Tibial artery (tissue), 4 donors: ENCODE measurements at regions not wholly inside any gene's neighbourhood (a gene's known extent, or its start where the extent isn't known, plus 50 kb on each side); places are given as distances from the start of the nearest gene placed in this dataset.
"Not testable (repeated sequence)": the region's sequence is repeated elsewhere in the genome, so short reads cannot be mapped to it uniquely, and the experiment has no call there.

Experiments
- DNase-seq, 2 donors: peaks; one replicate each; pipeline ENCODE4 v3.0.0-alpha.2; 2019
- H3K27ac ChIP-seq, 2 donors: fragments of 200-600 bp; sonication (generic) in 1 of 2; 1 replicate in 1 of 2; 2 replicates in 1 of 2; pipeline ENCODE4 v1.5.1; 2018 to 2019; ENCODE audit warnings: mild to moderate bottlenecking in 1 of 2
- H3K27me3 ChIP-seq, 2 donors: fragments of 200-600 bp; sonication (generic) in 1 of 2; one replicate each; pipeline versions ENCODE4 v1.5.1 to v1.6.0; 2016 to 2019
- H3K36me3 ChIP-seq, 3 donors: fragments of 200-600 bp; sonication (generic) in 2 of 3; one replicate each; pipeline ENCODE4 v1.5.1; 2016 to 2019; ENCODE audit warnings: mild to moderate bottlenecking in 2 of 3
- H3K4me1 ChIP-seq, 4 donors: fragments of 200-600 bp; sonication (generic) in 2 of 4; 1 replicate in 3 of 4; 2 replicates in 1 of 4; pipeline ENCODE4 v1.5.1; 2016 to 2019
- H3K4me3 ChIP-seq, 2 donors: fragments of 200-600 bp; sonication (generic) in 1 of 2; 1 replicate in 1 of 2; 2 replicates in 1 of 2; pipeline ENCODE4 v1.5.1; 2018 to 2019; ENCODE audit warnings: mild to moderate bottlenecking in 2 of 2
- H3K9me3 ChIP-seq, 3 donors: fragments of 200-600 bp; sonication (generic) in 1 of 3; one replicate each; pipeline ENCODE4 v1.5.1; 2016 to 2019
- CTCF ChIP-seq, 2 experiments: fragments of 200-600 bp in 1 of 2; fragments of 450-650 bp in 1 of 2; IDR thresholded peaks; one replicate each; pipeline ENCODE4 v1.5.1; 2017 to 2019; ENCODE audit warnings: antibody characterized with exemption in 2 of 2, mild to moderate bottlenecking in 1 of 2, moderate library complexity in 1 of 2
- intact Hi-C: fragments of 100-400 bp; cut with DNase I; formaldehyde crosslinking; loops from one replicate; pipeline ENCODE4 v1.15.0; 2023; ENCODE audit warnings: low total_unique reads

- no peak overlapping the region for H3K27ac ChIP-seq
- no peak overlapping the region for H3K4me3 ChIP-seq
- intact Hi-C loops, result no loop called here
- H3K4me1 ChIP-seq, result no peaks in the 10 kb centered on the region
- no peaks in the 10 kb centered on the region for H3K36me3 ChIP-seq
- no peak for DNase-seq
- no peaks in the 10 kb centered on the region for H3K27me3 ChIP-seq
- no peaks in the 10 kb centered on the region for H3K9me3 ChIP-seq
- no peak for TF ChIP-seq CTCF (IDR thresholded peaks at IDR 0.05)
Observed at GRCh38 chr2:83342860-83343329, 1116.2 kb downstream of the SUCLG1 start.

DNA sequence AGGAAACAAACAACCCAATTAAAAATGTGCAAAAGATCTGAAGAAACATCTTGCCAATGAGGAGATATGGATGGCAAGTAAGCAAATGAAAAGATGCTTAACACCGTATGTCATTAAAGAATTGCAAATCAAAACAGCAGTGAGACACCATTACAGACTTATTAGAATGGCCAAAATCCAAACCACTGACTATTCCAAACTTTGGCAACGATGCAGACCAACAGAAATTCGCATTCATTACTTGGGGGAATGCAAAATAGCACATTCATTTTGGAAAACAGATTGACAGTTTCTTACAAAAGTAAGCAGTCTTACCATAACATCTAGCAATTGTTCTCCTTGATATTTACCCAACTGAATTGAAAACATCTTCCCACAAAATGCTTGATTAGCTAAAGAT is 1118.7 kb downstream of the SUCLG1 start:
- TF ChIP-seq CTCF (IDR thresholded peaks at IDR 0.05), result no peak

DNA sequence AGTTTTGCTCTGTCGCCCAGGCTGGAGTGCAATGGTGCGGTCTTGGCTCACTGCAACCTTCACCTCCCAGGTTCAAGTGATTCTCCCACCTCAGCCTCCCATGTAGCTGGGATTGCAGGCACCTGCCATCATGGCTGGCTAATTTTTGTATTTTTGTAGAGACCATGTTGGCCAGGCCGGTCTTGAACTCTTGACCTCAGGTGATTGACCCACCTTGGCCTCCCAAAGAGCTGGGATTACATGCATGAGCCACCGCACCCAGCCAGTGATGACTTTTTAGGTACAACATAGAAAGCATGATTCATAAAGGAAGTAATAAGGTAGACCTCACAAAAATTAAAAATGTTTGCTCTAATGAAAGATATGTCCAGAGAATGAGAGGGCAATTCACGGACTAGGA is 1119.1 kb downstream of the SUCLG1 start:
- H3K9me3 ChIP-seq, H3K4me3 ChIP-seq, H3K4me1 ChIP-seq, H3K36me3 ChIP-seq, H3K27ac ChIP-seq, H3K27me3 ChIP-seq, DNase-seq, intact Hi-C loops: not testable (repeated sequence)

More for the DNA sequence above, 1118.7 kb downstream of the SUCLG1 start:
- no peak overlapping the region for H3K27ac ChIP-seq
- no peaks in the 10 kb centered on the region for H3K9me3 ChIP-seq
- no peaks in the 10 kb centered on the region for H3K4me1 ChIP-seq
- no peaks in the 10 kb centered on the region for H3K36me3 ChIP-seq
- H3K27me3 ChIP-seq, result no peaks in the 10 kb centered on the region
- no peak for DNase-seq
- intact Hi-C loops, result no loop called here
- H3K4me3 ChIP-seq, result no peak overlapping the region

- no peak for TF ChIP-seq CTCF (IDR thresholded peaks at IDR 0.05)
- H3K9me3 ChIP-seq, result no peaks in the 10 kb centered on the region
- intact Hi-C loops, result no loop called here
Observed at GRCh38 chr2:83331810-83332209, 1127.3 kb downstream of the SUCLG1 start.

DNA sequence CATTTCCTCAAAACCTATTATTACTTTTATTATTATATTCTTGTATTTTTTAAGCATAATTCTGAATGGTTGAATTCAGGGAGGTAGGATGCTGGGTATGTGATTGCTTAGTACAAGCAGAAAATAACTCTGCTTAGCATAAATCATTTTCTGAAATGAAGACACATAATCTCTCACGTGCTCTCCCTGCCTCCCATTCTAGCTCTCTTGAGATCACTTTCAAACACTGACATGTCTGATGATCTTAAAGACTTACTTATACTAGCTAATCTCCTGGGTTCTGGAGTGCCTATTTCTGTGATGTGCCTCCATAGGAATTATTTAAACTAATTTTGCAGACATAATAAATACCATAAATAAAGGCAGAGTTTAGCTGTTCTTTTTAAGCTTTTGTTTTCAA is 1136.0 kb downstream of the SUCLG1 start:
- H3K27ac ChIP-seq, result no peak overlapping the region
- DNase-seq, result no peak
- no peaks in the 10 kb centered on the region for H3K4me1 ChIP-seq
- TF ChIP-seq CTCF (IDR thresholded peaks at IDR 0.05), result no peak
- H3K27me3 ChIP-seq, result no peaks in the 10 kb centered on the region
- H3K9me3 ChIP-seq, result no peaks in the 10 kb centered on the region
- H3K36me3 ChIP-seq, result no peaks in the 10 kb centered on the region
- no peak overlapping the region for H3K4me3 ChIP-seq
- intact Hi-C loops, result no loop called here

More at GRCh38 chr2:83331810-83332209, 1127.3 kb downstream of the SUCLG1 start:
- Histone ChIP-seq H3K4me3 (no peak overlapping the region), H3K27me3 (no peaks in the 10 kb centered on the region), H3K36me3 (no peaks in the 10 kb centered on the region), H3K27ac (no peak overlapping the region), H3K4me1 (no peaks in the 10 kb centered on the region)
- no peak for DNase-seq

DNA sequence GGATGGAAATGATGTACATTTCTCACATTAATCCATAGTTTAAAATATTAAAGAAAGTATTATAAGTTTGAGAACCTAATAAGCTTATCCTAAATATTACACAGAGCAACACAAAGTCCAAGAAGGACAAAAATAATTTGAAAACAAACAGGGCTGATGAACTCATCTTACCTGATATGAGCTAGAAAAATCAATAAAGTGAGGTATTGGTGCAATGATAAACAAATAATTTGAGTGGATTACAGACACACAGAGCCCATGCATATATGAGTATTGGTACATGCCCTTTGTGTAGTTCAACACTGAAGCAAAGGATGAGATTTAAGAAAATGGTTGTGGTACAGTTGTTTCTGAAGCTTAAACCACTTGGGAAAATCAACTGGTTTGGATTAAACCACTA is 1139.0 kb downstream of the SUCLG1 start:
- Histone ChIP-seq H3K36me3 (no peaks in the 10 kb centered on the region), H3K27ac (no peak overlapping the region), H3K27me3 (no peaks in the 10 kb centered on the region), H3K4me1 (no peaks in the 10 kb centered on the region), H3K4me3 (no peak overlapping the region), H3K9me3 (no peaks in the 10 kb centered on the region)
- no peak for TF ChIP-seq CTCF (IDR thresholded peaks at IDR 0.05)
- intact Hi-C loops, result no loop called here
- DNase-seq, result no peak
